ENCODE measurements at regions not wholly inside any gene's neighbourhood (a gene's known extent, or its start where the extent isn't known, plus 50 kb on each side); places are given as distances from the start of the nearest gene placed in this dataset.

DNA sequence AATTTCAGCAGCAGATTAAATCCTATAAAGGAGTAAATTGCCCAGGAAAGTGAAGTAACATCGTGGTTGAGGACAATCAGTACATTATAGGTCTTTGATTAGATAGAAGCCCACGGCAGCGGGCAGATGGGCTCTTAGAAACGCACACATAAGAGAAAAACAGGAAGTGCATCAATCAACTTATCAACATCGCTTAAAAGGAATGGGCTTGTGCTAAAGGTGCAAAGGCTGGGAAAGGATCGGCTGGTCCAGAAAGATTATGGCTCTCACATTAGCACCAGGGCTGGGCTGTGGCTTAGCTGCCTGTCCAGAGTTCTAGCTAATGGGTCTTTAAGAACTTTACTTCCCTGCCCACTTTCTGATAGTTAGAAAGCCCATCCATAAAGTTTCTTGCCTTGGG, 292.0 kb upstream of the TNRC6C start:
- TF ChIP-seq TAF1 (IDR thresholded peaks at IDR 0.05; ENCODE audit: borderline replicate concordance, insufficient read depth, low read length) (no peak), SIN3A (IDR thresholded peaks at IDR 0.05; ENCODE audit: borderline replicate concordance, insufficient read depth, low read length) (no peak), REST (IDR thresholded peaks at IDR 0.05; ENCODE audit: insufficient read depth in 1 of 2, low read depth in 2 of 2, low read length in 2 of 2) (no peak), POLR2AphosphoS5 (IDR thresholded peaks at IDR 0.05; ENCODE audit: low read depth, low read length) (no peak), FOXP2 (optimal IDR thresholded peaks at IDR 0.05; ENCODE audit: borderline replicate concordance, extremely low read depth, extremely low read length, insufficient read depth) (no peak)

DNA sequence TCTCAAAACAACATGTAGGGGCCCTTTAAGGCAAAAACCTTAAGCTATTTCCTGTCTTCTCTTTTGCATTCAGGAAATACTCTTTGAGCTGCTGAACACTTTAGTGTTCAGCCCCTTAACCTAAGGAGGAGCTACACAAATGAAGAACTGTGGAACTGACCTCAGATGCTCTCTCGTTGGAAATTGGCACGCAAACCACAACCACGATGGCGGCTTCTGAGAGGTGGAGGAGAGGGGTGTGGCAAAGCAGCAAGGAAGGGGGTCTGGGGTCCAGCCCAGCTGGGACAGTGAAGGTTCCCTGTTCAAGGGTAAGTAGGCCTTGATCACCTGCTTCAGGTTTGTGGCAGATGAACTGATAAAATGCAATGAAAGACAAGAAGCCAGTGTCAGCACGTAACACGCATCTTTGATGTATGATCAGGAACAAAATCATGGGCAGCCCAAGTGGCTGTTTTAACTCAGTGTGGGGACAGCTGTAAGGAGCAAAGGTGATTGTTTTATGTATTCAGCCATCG, 291.6 kb upstream of the TNRC6C start:
- no peak for TF ChIP-seq TAF1 (IDR thresholded peaks at IDR 0.05; ENCODE audit: borderline replicate concordance, insufficient read depth, low read length)
- TF ChIP-seq REST (IDR thresholded peaks at IDR 0.05; ENCODE audit: insufficient read depth in 1 of 2, low read depth in 2 of 2, low read length in 2 of 2): no peak
- TF ChIP-seq FOXP2 (optimal IDR thresholded peaks at IDR 0.05; ENCODE audit: borderline replicate concordance, extremely low read depth, extremely low read length, insufficient read depth): no peak
- TF ChIP-seq POLR2AphosphoS5 (IDR thresholded peaks at IDR 0.05; ENCODE audit: low read depth, low read length): no peak
- TF ChIP-seq SIN3A (IDR thresholded peaks at IDR 0.05; ENCODE audit: borderline replicate concordance, insufficient read depth, low read length): no peak

- no peak for TF ChIP-seq FOXP2 (optimal IDR thresholded peaks at IDR 0.05; ENCODE audit: borderline replicate concordance, extremely low read depth, extremely low read length, insufficient read depth)
- TF ChIP-seq REST (IDR thresholded peaks at IDR 0.05; ENCODE audit: insufficient read depth in 1 of 2, low read depth in 2 of 2, low read length in 2 of 2): no peak
- no peak for TF ChIP-seq SIN3A (IDR thresholded peaks at IDR 0.05; ENCODE audit: borderline replicate concordance, insufficient read depth, low read length)
- TF ChIP-seq POLR2AphosphoS5 (IDR thresholded peaks at IDR 0.05; ENCODE audit: low read depth, low read length): no peak
- no peak for TF ChIP-seq TAF1 (IDR thresholded peaks at IDR 0.05; ENCODE audit: borderline replicate concordance, insufficient read depth, low read length)
These were observed 291.0 kb upstream of the TNRC6C start for GRCh38 chr17:77667478-77667877.

DNA sequence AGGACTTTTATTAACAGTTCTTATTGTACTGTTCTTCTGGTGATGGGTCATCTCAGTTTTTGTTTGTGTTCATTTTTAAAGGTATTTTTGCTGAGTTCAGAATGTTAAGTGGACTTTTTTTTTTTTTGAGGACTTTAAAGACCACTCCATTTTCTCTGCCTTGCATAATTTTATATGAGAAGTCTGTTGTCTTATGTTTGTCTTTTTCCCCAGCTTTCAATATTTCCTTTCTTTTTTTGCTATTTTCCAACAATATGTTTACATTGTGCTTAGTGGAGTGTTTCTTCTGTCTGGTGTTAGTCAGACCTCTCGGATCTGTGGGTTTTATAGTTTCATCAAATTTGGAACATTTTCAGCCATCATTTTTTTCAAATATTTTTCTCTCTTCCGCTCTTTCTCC, 290.0 kb upstream of the TNRC6C start:
- no peak for TF ChIP-seq REST (IDR thresholded peaks at IDR 0.05; ENCODE audit: insufficient read depth in 1 of 2, low read depth in 2 of 2, low read length in 2 of 2)

GRCh38 chr17:77670173-77670572, 288.3 kb upstream of the TNRC6C start:
- TF ChIP-seq FOXP2 (optimal IDR thresholded peaks at IDR 0.05; ENCODE audit: borderline replicate concordance, extremely low read depth, extremely low read length, insufficient read depth) (no peak), REST (IDR thresholded peaks at IDR 0.05; ENCODE audit: insufficient read depth in 1 of 2, low read depth in 2 of 2, low read length in 2 of 2) (no peak), TAF1 (IDR thresholded peaks at IDR 0.05; ENCODE audit: borderline replicate concordance, insufficient read depth, low read length) (no peak), SIN3A (IDR thresholded peaks at IDR 0.05; ENCODE audit: borderline replicate concordance, insufficient read depth, low read length) (no peak), POLR2AphosphoS5 (IDR thresholded peaks at IDR 0.05; ENCODE audit: low read depth, low read length) (no peak)

Data from PFSK-1 (cell line).